Omental fat pad (tissue), 3 donors: ENCODE measurements at regions not wholly inside any gene's neighbourhood (a gene's known extent, or its start where the extent isn't known, plus 50 kb on each side); places are given as distances from the start of the nearest gene placed in this dataset.

Experiments used
- ATAC-seq: fragments of 150-250 bp; one replicate; pipeline ENCODE4 v1.9.1; 2016; ENCODE audit warnings: mild to moderate bottlenecking, moderate library complexity; ENCODE audit not compliant: low FRiP score
- DNase-seq: peaks from one replicate; pipeline ENCODE4 v3.0.0-alpha.2; 2019; ENCODE audit warnings: low spot score
- CTCF ChIP-seq, 3 donors: fragments of 450-650 bp; IDR thresholded peaks; one replicate each; pipeline ENCODE4 v1.5.1; 2016 to 2017; ENCODE audit warnings: antibody characterized with exemption in 3 of 3, mild to moderate bottlenecking in 3 of 3, moderate library complexity in 2 of 3

- DNase-seq (no peak), ATAC-seq (no peak)
- TF ChIP-seq CTCF (IDR thresholded peaks at IDR 0.05), result no peak
These were observed 372.4 kb upstream of the SLIT2 start for GRCh38 chr4:19879330-19879729.

- TF ChIP-seq CTCF (IDR thresholded peaks at IDR 0.05), result no peak
- DNase-seq, result no peak
- ATAC-seq, result no peak
These were observed 393.7 kb upstream of the SLIT2 start for GRCh38 chr4:19857991-19858390.

- ATAC-seq (no peak), DNase-seq (no peak)
- no peak for TF ChIP-seq CTCF (IDR thresholded peaks at IDR 0.05)
These were observed 394.3 kb upstream of the SLIT2 start for GRCh38 chr4:19857380-19857779.

GRCh38 chr4:19850909-19851308, 400.8 kb upstream of the SLIT2 start:
- ATAC-seq (no peak), DNase-seq (no peak)
- TF ChIP-seq CTCF (IDR thresholded peaks at IDR 0.05), result no peak

- no peak for ATAC-seq
These were observed 407.3 kb upstream of the SLIT2 start for GRCh38 chr4:19844446-19844845.

GRCh38 chr4:19842471-19842870, 409.2 kb upstream of the SLIT2 start:
- no peak for TF ChIP-seq CTCF (IDR thresholded peaks at IDR 0.05)
- DNase-seq (no peak), ATAC-seq (no peak)

More at GRCh38 chr4:19844446-19844845, 407.3 kb upstream of the SLIT2 start:
- no peak for DNase-seq
- no peak for TF ChIP-seq CTCF (IDR thresholded peaks at IDR 0.05)

GRCh38 chr4:19838858-19839257, 412.8 kb upstream of the SLIT2 start:
- no peak for DNase-seq
- TF ChIP-seq CTCF (IDR thresholded peaks at IDR 0.05), result no peak
- no peak for ATAC-seq
